Gastroesophageal sphincter (tissue), 3 donors: ENCODE measurements at regions not wholly inside any gene's neighbourhood (a gene's known extent, or its start where the extent isn't known, plus 50 kb on each side); places are given as distances from the start of the nearest gene placed in this dataset.

ENCODE experiments used
- CTCF ChIP-seq, 4 experiments: fragments of 200-600 bp in 2 of 4; fragments of 450-650 bp in 2 of 4; sonication (generic) in 1 of 4; IDR thresholded peaks; one replicate each; pipeline ENCODE4 v1.5.1; 2017 to 2019; ENCODE audit warnings: antibody characterized with exemption in 4 of 4, mild to moderate bottlenecking in 2 of 4, moderate library complexity in 2 of 4
- EP300 ChIP-seq: sonication (generic); formaldehyde crosslinking; IDR thresholded peaks from one replicate; pipeline ENCODE4 v1.6.1; 2017; ENCODE audit warnings: antibody characterized with exemption, mild to moderate bottlenecking
- POLR2A ChIP-seq, 2 donors: fragments of 450-650 bp; IDR thresholded peaks; one replicate each; pipeline ENCODE4 v1.6.1; 2017; ENCODE audit warnings: antibody characterized with exemption in 2 of 2, mild to moderate bottlenecking in 2 of 2, moderate library complexity in 1 of 2
- POLR2AphosphoS5 ChIP-seq: sonication (generic); formaldehyde crosslinking; IDR thresholded peaks from one replicate; pipeline ENCODE4 v1.6.1; 2017; ENCODE audit warnings: antibody characterized with exemption

- TF ChIP-seq CTCF (IDR thresholded peaks at IDR 0.05) (no peak), POLR2AphosphoS5 (no peak), POLR2A (IDR thresholded peaks at IDR 0.05) (no peak), EP300 (no peak)
Observed at GRCh38 chr11:35078470-35078735, 60.6 kb upstream of the CD44 start.
